Left hindlimb (tissue), 1 donor: ENCODE measurements at regions not wholly inside any gene's neighbourhood (a gene's known extent, or its start where the extent isn't known, plus 50 kb on each side); places are given as distances from the start of the nearest gene placed in this dataset.

Source experiments
- DNase-seq: peaks from one replicate; pipeline ENCODE4 v3.0.0-alpha.2; 2018

DNA sequence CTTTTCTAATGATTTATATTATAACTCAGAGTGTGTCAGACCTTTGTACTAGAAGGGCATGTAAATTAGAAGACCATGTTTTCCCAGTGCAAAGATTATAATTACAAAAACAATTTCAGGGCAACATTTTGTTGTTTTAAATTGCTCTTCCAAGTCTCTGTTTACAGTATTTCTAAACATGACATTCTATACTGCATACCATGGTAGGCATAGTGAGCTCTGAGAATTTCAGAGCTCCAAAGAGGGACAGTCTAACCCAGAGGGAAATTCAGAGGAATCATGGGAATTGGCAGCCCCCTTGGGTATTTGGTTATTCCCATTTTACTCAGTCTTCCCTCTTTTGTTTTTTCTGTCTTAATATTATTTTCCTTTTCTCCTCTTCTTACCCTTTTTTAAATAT, 361.5 kb upstream of the SEMA6D start:
- no peak for DNase-seq

DNA sequence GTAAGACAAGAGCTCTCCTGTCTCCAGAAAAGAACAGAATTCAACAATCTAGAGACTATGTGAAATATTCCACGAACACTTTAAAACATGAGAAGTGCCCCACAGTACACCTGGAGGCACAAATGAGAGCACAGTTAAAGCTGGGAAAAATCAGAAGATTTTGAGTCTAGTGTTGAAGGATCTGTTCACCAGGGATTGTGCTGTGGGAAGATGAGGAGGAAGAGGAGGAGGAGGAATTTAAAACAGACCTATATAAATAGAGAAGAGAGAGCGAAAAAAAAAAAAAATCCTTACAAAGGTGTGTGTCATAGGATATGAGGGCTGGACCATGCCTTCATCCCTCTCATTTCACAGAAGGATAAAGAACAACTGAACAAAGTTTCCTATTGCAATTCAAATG, 361.0 kb upstream of the SEMA6D start:
- no peak for DNase-seq

DNA sequence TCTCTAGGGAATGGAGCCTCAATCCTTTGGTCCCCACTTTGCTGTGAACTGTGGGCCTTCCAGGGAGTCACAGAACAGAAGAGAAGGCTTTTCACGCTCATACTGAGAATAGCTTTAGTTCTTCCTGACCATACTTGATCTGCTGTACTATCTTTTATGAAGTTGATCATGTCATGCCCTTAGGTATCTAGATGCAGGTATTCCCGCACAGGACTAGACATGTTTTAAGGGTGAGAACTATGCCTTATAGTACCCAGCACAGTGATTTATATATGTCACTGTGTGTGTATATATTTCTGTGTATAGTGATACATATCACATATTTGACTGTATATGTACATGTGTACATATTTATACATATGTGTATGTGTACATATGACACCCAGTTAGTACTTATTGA, 358.4 kb upstream of the SEMA6D start:
- DNase-seq: no peak

DNA sequence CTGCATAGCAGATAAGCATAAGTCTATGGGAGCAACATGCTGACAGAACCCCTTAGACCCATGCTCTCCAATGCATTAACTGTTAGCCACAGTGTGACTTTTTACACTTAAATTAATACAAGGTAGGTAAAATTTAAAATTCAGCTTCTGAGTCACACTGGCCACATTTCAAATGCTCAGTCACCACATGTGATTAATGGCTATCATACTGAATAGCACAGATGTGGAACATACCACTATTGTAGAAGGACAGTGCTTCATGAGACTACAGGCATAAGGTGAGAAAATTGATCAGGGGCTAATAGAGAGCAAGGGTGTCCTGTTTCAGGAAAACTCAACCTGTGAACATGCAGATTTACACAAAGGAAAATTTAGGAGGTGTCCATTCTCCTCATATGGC, 357.0 kb upstream of the SEMA6D start:
- DNase-seq: no peak

DNA sequence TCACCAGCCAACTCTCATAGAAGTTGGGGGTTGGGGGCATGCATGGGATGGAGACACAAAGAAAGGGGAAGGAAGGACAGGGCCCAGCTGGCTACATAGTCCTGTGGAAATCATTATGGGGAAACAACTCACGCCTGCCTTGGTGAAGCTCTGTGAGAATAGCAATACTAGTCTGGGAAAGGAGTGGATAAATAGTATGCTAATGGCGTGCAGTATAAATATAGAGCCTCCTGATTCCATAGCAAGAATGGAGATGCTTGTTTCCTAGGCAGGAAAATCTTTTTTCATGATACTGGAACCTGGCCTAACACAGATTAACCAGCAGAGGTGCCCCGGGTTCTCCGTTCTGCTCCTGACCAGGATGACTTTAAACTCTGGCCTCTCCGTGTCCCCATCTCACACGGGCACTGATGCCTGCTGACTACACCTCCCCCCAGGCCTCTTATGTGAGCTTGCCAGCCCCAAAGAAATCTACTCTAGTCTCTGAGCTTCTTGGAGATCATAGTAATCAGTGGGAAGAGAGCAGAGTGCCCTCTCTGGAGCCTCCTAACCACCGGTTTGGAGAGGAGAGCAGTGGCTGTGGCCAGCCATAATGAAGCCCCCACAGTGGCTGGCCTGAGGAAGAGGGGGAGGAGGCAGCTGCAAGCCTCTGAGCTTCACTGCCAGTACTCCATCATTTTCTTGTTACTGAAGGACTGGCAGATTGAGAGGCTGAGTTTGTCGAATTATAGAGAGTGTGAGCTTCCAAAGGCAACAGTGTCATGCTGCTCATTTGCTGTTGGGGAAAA, 355.0 kb upstream of the SEMA6D start:
- peak; percentile 77 for DNase-seq

DNA sequence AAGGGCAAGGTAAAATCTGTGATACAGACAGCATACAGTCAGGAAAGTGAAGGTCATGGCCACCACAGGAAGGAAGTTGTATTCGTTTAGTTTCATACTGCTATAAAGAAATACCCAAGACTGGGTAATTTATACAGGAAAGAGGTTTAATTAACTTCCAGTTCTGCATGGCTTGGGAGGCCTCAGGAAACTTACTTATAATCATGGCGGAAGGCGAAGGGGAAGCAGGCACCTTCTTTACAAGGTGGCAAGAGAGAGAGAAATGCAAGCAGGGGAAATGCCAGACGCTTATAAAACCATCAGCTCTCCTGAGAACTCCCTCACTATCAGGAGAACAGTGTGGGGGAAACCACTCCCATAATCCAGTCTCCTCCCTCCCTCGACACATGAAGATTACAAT, 353.7 kb upstream of the SEMA6D start:
- DNase-seq: no peak

DNA sequence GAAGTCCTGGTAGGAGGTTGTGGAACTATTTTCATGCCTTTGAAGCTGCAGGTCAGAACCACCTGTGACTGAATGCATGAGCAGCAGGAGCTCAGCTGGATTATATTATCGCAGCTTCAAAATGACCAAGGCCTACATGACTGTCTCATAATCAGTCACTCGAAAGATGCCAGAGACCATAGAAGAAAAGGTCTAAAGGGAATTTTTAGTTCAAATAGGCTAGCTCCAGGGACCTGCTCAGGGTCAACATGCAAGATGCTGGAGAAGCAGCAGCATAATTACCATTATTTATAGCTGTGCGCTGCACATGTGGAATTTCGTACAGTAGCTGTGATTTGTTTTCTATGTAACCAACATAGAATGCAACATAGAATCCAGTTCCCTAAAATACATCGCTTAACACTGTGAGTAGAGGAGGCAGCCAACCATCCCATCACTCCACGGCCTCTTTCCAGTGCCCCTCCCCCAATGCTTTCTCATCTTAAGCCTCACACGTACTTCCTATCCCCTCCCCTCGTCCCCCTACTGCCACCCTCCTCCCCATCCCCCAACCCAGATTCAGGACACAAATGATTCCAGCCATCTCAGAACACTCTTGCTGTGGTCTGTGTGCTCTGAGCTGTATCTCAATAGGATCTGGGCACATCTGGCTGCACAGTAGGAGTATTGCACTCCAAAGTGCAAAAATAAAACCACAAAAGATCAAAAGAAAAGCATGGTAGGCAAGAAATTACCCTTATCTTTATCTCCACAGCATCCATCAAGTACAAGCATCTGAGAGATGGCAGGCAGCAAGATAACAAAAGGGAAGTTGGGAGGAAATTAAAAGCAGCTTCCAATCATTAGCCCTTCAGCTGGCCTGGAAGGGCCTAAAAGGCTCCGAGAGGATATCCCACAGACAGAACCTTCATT, 352.8 kb upstream of the SEMA6D start:
- DNase-seq: no peak

DNA sequence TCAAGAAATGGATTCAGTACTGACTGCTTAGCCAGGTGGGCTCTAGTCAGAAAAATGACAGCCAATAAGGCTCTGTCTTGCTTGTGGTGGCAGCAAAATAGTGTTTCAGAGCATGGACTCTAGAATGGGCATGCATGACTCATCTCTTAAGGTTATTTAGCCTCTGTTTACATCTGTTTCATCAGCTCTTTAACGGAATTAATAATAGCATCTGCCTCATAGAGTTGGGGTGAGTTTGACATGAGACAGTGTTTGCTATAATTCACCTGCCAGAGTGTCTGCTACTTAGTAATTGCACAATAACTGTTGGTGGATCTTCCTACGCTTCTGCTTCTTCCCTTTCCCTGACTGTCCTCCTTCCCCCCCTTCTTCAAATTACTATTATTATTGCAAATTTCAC, 350.4 kb upstream of the SEMA6D start:
- DNase-seq: no peak

DNA sequence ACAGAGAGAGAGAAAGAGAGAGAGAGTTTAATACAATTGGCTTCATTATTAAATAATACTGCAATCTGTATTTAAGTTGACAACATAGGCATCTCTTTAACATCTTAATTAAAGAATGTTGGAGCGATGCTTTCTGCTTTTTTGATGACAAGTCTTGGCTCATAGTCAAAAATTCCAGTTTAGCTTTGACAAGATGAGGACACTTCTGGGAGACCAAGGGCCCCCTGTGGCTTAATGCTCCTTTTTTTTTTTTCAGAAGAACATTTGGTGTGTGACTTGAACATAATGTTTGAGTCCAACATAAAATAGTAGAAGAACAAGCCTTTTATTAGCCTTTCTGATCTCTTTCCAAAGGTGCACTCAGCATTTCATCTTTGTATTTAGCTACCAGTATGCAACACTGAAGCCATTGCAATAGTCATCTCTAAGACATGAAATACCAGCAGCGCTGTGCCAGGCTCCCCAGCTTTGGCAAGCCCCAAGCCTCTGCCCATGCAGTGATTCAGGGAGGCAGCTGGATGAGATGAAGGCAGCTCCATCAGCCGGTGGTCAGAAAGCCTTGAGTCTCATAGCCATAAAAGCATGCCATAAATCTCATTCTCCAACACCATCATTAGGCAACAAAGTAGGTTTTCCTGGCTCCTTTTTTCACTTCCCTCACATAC, 349.4 kb upstream of the SEMA6D start:
- no peak for DNase-seq

DNA sequence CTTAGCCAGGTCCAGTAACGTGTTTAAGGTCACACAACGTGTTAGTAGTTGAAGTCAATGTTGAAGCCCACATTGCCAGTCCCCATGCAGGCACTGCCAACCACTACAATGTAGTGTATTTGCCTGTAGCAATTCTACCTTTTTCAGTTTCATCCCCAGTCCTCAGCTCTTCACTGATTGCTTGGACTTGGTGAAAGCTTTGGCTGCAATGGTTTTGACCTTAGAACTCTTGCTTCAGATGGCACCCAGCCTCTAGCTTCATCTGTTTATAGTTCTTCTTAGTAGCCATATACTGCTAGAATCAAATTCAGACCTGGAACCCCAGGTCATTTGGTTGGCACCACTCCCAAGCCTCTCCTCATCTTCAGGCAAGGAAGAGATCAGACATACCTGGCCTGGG, 345.4 kb upstream of the SEMA6D start:
- DNase-seq: no peak

DNA sequence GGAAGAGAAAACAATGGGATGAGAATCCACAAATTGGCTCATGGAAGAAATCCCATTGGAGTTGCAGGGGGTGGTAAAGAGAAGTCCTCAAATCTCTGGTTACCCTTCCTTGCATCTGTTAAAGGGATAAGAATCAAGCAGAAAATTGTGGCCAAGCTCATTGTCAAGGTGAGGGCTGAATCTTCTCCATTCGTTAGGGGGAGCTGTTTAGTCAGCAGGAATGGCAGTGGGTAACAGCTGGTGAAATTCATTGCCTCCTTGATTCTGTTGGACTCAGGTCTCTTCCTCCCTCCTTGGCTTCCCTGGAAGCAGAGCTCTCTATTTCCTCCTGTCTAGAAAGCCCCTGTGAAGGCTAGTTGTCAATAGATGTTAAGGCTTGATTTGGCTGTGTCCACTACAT, 343.1 kb upstream of the SEMA6D start:
- no peak for DNase-seq

DNA sequence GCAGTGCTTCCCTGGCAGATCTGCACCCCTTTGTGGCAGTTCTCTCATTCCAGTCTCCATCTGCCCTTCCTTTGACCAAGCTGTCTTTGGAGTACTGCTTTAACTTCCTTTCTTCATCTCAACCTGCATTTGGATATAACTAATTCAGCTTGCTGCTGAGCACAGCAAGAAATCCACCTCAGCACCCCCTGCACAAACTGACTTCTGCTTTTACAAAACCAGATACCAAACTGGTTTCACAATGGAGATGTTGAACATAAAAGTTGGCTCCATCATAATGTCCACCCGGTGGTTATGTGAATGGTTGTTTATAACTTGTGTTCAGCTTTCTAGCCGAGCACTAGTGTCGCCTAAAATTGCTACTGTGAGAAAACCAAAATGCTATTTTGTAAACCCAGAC, 341.1 kb upstream of the SEMA6D start:
- DNase-seq: peak; percentile 28

DNA sequence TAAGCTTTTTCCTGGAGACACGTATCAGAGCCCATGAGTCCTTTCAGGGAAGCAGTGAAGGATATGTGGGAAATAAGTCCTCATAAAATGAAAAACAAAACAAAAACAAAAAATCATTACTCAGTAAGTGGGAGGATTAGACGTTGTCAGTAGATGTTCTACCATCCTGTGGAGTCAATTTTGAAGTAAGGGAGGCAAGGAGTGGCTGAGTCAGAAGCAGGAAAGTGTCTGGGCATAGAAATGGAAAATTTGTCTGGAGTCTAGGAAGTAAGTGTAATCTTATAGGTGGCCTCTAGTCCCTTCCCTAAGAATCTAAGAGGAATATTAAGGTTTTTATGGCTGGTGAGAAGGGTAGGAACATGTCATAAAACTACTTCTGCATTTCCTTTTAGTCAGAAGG, 339.8 kb upstream of the SEMA6D start:
- no peak for DNase-seq

DNA sequence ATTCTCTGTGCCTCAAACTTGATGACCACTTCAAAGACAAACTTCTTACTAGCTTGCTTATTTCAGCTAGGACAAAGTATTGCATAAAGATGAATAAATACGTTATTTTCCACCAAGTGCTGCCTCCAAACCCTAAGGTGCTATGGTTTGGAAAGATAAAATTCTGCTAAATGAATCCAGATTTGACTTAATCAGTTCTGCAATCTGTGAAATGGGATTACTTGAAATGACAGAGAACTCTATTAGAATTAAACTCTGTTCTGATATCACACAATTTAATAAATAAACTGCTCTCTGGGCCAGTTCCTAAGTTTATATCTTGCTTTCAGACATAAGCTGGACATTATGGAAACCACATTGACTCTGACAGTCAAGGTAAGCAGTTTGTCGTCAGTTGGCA, 338.8 kb upstream of the SEMA6D start:
- no peak for DNase-seq

DNA sequence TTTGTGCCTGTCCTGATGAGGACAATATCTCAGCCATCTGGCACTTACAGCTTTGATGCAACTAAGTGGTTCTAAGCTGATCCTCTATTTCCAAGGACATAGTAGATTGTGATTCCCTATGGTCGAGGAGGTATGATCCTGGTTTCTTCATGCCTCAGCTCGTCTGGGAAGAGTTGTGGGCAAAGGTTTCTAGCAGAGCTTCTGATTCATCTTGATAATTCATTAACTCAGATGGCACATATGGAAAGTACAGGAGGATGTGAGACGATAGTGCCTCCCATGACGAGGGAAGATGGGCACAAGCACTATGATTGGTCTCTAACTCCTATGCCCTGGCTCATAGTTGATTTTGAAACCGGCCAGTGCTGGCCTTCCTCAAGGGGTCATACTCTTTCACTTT, 334.2 kb upstream of the SEMA6D start:
- no peak for DNase-seq

DNA sequence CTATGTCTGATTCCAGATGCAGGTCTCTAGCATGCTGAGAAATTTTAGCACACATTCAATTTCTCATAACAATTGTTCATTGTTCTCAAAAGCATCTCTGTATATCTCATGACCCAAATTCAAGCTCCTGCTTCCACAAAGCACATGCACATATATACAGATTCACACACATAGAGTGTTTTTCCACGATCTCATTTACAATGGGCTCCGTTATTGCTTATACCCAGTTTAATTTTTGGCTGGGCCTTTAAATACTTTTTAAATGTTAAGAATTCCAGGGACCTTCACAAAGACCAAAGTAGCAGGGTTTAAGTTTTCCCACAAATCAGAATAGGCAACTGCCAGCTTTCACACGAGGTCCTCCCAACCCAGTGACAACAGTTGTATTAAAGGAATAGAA, 333.5 kb upstream of the SEMA6D start:
- no peak for DNase-seq

DNA sequence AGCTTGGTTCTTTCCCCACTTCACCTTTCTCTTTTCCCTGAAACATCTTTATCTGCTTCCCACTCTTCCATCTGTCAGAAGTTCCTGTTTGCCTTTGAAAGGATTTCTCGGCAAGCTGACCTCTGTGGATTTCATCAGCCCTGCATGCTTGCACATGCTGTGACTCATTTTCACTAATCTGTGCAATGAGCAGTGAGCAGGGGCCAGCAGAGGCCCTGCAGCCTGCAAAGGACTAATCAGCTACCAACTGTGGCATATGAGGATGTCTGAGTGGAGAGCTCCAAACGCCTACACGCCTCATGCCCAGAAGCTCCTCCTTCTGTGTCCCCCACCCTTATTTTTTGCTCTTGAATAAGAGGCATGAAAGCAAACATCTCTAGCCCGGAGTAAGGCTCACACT, 333.0 kb upstream of the SEMA6D start:
- no peak for DNase-seq

DNA sequence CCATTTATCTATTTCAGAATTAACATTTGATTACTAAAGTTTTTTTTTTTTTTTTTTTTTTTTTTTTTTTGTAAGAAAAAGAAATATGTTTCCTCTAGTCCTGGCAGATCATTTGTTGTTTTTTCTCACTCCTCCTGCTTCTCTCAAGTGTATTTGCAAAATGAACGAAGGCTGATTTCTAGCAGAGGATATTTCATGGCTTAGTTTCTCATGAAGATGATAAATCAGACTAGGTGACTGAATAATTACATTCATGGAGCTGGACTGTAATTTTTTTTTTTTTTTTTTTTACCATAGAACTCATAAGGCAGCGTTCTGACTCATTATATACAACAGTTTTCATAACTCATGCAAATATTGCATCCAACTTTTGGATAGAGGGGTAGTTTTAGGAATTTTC, 332.5 kb upstream of the SEMA6D start:
- no peak for DNase-seq

DNA sequence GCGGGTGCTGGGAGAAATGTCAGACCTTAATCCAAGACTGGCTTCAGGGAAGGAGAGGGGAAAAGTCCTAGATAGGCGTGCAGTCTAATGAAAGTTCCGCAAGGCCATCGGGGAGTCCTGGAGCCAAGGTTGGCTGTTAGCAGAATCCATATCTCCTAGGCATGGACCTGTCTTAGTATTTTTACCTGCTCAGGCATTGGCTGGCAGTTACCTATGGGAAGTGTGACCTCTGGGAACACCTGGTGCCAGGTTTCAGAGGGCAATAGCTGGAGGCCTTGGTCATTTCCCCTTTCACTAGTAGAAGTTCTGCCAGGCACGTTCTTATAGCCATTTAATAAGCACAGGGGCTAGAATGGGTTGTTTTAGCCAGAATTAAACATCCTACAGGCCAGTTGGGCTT, 330.8 kb upstream of the SEMA6D start:
- no peak for DNase-seq

DNA sequence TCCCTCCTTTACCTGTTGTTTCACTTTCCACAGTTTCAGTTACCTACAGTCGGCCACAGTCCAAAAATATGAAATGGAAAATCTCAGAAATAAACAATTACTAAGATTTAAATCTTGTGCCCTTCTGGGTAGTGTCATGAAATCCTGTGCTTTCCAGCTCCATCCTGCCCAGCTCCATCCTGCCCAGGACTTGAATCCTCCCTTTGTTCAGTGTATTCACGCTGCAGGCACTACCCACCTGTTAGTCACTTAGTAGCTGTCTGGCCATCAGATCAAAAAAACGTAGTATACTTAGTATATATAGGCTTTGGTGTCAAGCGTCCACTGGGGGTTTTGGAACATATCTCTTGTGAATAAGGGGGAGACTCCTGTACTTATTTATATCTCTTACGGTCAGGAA, 329.0 kb upstream of the SEMA6D start:
- no peak for DNase-seq

DNA sequence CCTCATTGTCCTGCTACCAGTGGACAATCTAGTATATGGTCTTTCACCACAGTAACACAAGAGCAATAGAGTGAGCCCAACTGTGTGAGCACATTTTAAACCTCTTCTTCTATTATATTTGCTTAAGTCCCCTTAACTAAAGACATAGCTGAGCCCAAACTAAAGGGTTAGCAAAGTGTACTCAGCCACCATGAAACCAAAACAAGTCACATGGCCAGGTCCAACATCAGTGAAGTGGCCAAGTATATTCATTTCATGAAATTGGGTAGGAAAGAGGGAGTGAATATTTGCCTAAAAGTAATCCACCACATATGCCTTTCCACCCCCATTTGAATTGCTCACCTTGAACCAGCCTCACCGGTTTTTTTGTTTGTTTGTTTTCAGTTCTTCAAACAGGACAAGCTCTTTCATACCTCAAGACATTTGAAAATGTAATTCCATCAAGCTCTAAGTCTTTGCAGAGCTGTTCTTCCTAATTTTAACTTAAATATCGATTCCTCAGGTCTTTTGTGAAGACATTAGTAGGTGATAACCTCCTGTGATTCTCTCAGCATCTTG, 327.0 kb upstream of the SEMA6D start:
- DNase-seq: no peak

DNA sequence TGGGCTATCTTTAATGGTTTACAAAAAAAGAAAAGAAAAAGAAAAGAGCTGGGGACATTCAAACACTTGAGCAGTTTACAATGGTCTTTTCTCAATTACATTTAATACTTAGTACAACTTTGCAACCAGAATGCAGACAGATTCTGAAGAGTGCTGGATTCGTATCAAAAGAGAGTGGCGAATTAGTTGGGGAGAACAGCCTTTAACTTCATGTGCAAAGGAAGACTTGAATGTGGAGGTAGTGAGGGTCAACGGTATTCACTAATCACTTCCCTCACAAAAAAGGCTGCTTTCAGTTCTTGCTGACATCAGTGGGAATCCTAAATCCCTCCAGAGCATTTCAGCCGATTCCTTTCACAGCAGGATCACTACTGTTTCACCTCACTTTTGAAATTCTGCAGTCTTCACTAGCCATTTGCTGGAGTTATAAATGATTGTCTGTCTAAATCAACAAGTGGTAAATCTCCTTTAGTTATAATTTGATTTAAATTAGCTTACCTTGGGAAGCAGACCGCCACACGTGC, 323.0 kb upstream of the SEMA6D start:
- DNase-seq: no peak

DNA sequence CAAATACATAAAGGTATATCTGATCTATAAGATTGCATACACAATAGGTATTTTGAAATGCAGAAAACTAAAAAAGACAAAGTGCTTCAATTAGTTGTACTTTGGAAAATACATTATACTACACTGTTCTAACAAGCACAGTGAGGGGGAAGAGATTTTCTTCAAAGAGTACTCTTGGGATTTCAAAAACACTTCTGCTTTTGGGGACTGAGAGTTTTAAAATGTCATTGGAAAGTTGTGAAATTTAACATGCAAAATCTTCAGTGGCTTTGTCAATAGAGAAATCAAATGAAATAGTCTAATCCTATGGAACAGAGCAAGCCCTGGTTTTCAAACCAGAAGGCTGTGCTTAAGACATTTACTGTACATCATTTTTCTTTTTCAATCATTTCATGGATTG, 322.2 kb upstream of the SEMA6D start:
- no peak for DNase-seq
